ENCODE measurements at regions not wholly inside any gene's neighbourhood (a gene's known extent, or its start where the extent isn't known, plus 50 kb on each side); places are given as distances from the start of the nearest gene placed in this dataset.
"Not testable (repeated sequence)": the region's sequence is repeated elsewhere in the genome, so short reads cannot be mapped to it uniquely, and the experiment has no call there.

GRCh38 chr16:88161623-88162275 is 210.5 kb downstream of the BANP start:
- FAIRE-seq; DNase-seq (ENCODE audit: insufficient read length, low spot score): not testable (repeated sequence)

DNA sequence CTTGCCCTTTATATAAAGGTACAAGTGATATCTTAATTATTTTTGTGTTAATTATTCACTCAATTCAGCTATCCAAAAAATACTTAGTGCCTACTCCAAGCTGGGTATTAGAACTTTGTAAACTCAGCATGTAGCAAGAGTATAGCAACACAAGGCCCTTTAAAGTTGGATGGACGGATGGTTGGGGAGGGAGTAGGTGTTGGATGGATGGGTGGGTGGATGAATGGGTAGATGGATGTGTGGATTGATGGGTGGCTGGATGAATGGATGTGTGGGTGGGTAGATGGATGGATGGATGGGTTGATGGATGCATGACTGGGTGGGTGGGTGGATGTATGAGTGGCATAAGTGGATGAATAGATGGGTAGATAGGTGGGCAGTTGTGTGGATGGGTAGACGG is 211.5 kb downstream of the BANP start:
- DNase-seq (ENCODE audit: insufficient read length, low spot score); FAIRE-seq: not testable (repeated sequence)

GRCh38 chr16:88164196-88165039 is 213.2 kb downstream of the BANP start:
- not testable (repeated sequence) for FAIRE-seq; DNase-seq (ENCODE audit: insufficient read length, low spot score)

- not testable (repeated sequence) for DNase-seq (ENCODE audit: insufficient read length, low spot score); FAIRE-seq
These were observed 213.9 kb downstream of the BANP start for GRCh38 chr16:88165040-88165544.

GRCh38 chr16:88165683-88166082 is 214.4 kb downstream of the BANP start:
- FAIRE-seq, result not testable (repeated sequence)

GRCh38 chr16:88166209-88166773 is 215.1 kb downstream of the BANP start:
- not testable (repeated sequence) for DNase-seq (ENCODE audit: insufficient read length, low spot score); FAIRE-seq

More at GRCh38 chr16:88165683-88166082, 214.4 kb downstream of the BANP start:
- DNase-seq (ENCODE audit: insufficient read length, low spot score), result not testable (repeated sequence)

GRCh38 chr16:88167798-88168556 is 214.8 kb upstream of the ZNF469 start:
- FAIRE-seq, result not testable (repeated sequence)

DNA sequence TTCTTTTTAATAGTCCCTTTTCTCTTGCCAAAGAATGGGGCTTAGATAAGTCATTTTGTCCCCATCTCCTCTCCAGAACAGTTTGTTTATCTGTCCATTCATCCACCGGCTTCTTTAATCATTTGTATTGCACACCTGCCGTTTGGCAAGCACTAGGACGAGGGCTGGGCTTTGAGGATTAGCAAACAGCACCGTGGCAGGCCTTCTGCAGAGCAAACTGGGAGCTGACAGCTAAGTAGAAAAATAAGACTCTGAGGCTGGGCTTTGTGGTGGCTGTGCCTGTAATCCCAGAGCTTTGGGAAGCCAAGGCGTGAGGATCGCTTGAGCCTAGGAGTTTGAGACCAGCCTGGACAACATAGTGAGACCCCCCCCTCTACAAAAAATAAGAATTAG is 214.2 kb upstream of the ZNF469 start:
- FAIRE-seq; DNase-seq (ENCODE audit: insufficient read length, low spot score): not testable (repeated sequence)

More at GRCh38 chr16:88167798-88168556, 214.8 kb upstream of the ZNF469 start:
- not testable (repeated sequence) for DNase-seq (ENCODE audit: insufficient read length, low spot score)

DNA sequence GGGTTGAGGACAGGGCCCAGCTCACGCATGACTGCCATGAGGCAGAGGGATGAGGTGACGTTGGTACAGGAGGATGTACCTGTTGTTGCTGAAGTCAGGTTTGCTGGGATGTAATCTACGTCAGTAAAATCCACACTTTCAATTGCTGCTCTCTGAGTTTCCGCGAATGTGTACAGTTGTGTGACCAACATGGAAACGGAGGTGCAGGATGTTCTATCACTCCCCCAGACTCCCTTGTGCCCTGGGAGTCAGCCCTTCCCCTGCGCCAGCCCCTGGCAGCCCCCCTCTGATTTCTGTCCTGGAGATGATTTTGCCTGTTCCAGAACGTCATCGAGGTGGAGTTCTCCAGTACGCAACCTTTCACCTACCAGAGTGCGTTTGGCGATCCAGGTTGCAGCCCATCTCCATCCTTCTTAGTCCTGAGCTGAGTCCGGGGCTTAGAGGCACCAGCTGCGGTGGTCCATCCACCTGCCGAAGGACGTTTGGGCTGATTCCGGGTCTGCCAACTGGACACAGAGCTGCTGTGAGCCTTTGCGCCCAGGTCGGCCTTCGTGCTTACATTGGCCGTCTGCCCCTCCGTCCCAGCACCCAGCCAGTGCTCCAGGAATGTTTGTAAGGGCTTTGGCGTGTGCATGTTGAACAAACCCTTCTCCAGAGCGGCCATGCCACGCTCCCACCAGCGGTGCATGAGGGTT is 213.5 kb upstream of the ZNF469 start:
- not testable (repeated sequence) for FAIRE-seq; DNase-seq (ENCODE audit: insufficient read length, low spot score)

DNA sequence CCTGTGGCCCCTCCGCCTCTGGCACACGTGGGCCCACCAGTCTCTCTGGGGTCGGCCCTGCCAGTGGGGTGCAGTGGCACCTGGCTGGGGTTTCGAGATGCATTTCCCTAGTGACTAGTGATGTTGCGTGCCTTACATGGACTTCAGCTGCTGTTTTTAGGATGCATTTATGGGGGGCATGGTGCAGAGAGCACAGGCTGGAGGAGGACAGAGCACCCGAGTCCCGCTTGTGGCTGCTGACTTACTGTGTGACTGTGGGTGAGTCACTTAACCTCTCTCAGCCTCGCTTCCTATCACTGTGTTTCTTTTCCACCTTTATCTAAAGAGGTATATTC is 213.0 kb upstream of the ZNF469 start:
- DNase-seq (ENCODE audit: insufficient read length, low spot score); FAIRE-seq: not testable (repeated sequence)

DNA sequence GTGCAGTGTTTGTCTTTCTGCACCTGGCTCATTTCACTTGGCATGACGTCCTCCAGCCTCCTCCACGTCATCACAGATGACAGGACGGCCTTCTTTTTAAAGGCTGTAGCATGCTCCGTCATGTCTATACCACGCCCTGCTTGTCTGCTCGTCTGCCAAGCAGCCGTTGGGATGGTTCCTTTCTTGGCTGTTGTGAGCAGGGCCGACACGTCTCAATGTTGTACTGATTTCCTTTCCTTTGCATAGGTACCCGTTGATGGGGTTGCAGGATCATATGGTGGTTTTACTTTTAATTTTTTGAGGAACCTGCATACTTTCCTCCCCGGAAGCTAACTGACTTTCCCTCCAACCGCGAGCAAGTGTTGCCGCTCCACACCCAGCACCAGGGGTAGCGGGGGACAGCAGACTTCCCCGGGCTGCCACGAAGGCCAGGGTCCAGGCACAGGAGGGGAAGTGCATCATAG is 212.2 kb upstream of the ZNF469 start:
- FAIRE-seq (no peak), DNase-seq (ENCODE audit: insufficient read length, low spot score) (no peak)

- not testable (repeated sequence) for DNase-seq (ENCODE audit: insufficient read length, low spot score); FAIRE-seq
These were observed 211.6 kb upstream of the ZNF469 start for GRCh38 chr16:88171126-88171525.

- DNase-seq (ENCODE audit: insufficient read length, low spot score); FAIRE-seq: not testable (repeated sequence)
These were observed 206.6 kb upstream of the ZNF469 start for GRCh38 chr16:88176184-88176583.

- FAIRE-seq; DNase-seq (ENCODE audit: insufficient read length, low spot score): not testable (repeated sequence)
These were observed 206.1 kb upstream of the ZNF469 start for GRCh38 chr16:88176591-88177180.

DNA sequence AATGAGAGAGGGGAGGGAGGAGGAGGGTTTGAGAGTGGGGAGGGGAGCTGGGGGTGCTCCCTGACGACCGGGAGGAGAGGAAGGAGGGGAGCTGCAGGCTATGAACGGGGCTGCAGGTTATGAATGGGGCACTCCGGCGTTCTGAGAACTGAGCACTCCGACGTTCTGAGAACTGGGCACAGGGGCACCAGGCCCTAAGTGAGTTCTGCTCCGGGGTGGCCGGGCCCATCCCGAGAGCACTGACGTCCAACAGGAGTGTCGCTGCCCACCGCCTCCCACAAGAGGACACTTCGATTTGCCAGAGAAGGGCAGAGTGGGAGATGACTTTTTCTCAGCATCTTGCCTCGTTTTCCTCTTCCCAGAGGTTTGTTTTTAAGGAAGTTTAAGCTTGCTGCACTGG is 204.5 kb upstream of the ZNF469 start:
- DNase-seq (ENCODE audit: insufficient read length, low spot score); FAIRE-seq: not testable (repeated sequence)

- not testable (repeated sequence) for FAIRE-seq
These were observed 203.9 kb upstream of the ZNF469 start for GRCh38 chr16:88178896-88179295.

GRCh38 chr16:88182967-88183881 is 199.5 kb upstream of the ZNF469 start:
- not testable (repeated sequence) for DNase-seq (ENCODE audit: insufficient read length, low spot score); FAIRE-seq

More at GRCh38 chr16:88178896-88179295, 203.9 kb upstream of the ZNF469 start:
- not testable (repeated sequence) for DNase-seq (ENCODE audit: insufficient read length, low spot score)

GRCh38 chr16:88184053-88184452 is 198.7 kb upstream of the ZNF469 start:
- FAIRE-seq; DNase-seq (ENCODE audit: insufficient read length, low spot score): not testable (repeated sequence)
